Endodermal cell (in vitro differentiated cells): ENCODE measurements at regions not wholly inside any gene's neighbourhood (a gene's known extent, or its start where the extent isn't known, plus 50 kb on each side); places are given as distances from the start of the nearest gene placed in this dataset.
"Not testable (repeated sequence)": the region's sequence is repeated elsewhere in the genome, so short reads cannot be mapped to it uniquely, and the experiment has no call there.

Experiments
- DNase-seq: peaks from one replicate; pipeline ENCODE4 v3.0.0-alpha.2; 2017
- H3K27ac ChIP-seq: 2 replicates; pipeline ENCODE4 v1.5.1; 2013; ENCODE audit warnings: mild to moderate bottlenecking, low read depth, low read length, moderate library complexity
- H3K27me3 ChIP-seq: 2 replicates; pipeline ENCODE4 v1.6.1; 2013; ENCODE audit warnings: mild to moderate bottlenecking, low read length, moderate library complexity; ENCODE audit not compliant: insufficient read depth, control insufficient read depth, poor library complexity, severe bottlenecking
- H3K36me3 ChIP-seq: 2 replicates; pipeline ENCODE4 v1.7.0; 2013; ENCODE audit warnings: mild to moderate bottlenecking, low read length, moderate library complexity; ENCODE audit not compliant: control insufficient read depth, insufficient read depth
- H3K4me1 ChIP-seq: one replicate; pipeline ENCODE4 v1.7.0; 2013; ENCODE audit warnings: low read length; ENCODE audit not compliant: control insufficient read depth, insufficient read depth
- H3K4me3 ChIP-seq: 2 replicates; pipeline ENCODE4 v1.5.1; 2013; ENCODE audit warnings: mild to moderate bottlenecking, low read length, moderate library complexity
- H3K9ac ChIP-seq: 2 replicates; pipeline ENCODE4 v1.6.1; 2013; ENCODE audit warnings: mild to moderate bottlenecking, low read length, moderate library complexity; ENCODE audit not compliant: poor library complexity, severe bottlenecking; ENCODE audit errors: extremely low read depth
- H3K9me3 ChIP-seq: 2 replicates; pipeline ENCODE4 v1.6.1; 2013; ENCODE audit warnings: mild to moderate bottlenecking, low read length, moderate library complexity; ENCODE audit not compliant: control insufficient read depth
- H3K27ac Mint-ChIP-seq: 2 replicates; pipeline ENCODE4 v1.8.0; 2020; ENCODE audit warnings: mixed read lengths
- H3K27me3 Mint-ChIP-seq: 2 replicates; pipeline ENCODE4 v1.8.0; 2021; ENCODE audit warnings: mild to moderate bottlenecking, mixed read lengths; ENCODE audit not compliant: insufficient read depth
- H3K36me3 Mint-ChIP-seq: 2 replicates; pipeline ENCODE4 v1.8.0; 2020; ENCODE audit warnings: low read depth, mixed read lengths
- H3K4me1 Mint-ChIP-seq: 2 replicates; pipeline ENCODE4 v1.8.0; 2020; ENCODE audit warnings: mixed read lengths
- H3K4me3 Mint-ChIP-seq: 2 replicates; pipeline ENCODE4 v1.8.0; 2020; ENCODE audit warnings: mild to moderate bottlenecking, moderate library complexity, mixed read lengths
- H3K9me3 Mint-ChIP-seq: 2 replicates; pipeline ENCODE4 v1.8.0; 2020; ENCODE audit warnings: mild to moderate bottlenecking, mixed read lengths
- WGBS, 2 experiments: methylation state at CpG; one replicate each; pipeline versions ENCODE4 v1.1.5 to v1.1.7; 2013; ENCODE audit warnings: missing lambda C conversion rate in 2 of 2, mixed read lengths in 1 of 2; ENCODE audit not compliant: insufficient coverage in 1 of 2, insufficient read length in 1 of 2; 5-methylcytosine and 5-hydroxymethylcytosine counted together

DNA sequence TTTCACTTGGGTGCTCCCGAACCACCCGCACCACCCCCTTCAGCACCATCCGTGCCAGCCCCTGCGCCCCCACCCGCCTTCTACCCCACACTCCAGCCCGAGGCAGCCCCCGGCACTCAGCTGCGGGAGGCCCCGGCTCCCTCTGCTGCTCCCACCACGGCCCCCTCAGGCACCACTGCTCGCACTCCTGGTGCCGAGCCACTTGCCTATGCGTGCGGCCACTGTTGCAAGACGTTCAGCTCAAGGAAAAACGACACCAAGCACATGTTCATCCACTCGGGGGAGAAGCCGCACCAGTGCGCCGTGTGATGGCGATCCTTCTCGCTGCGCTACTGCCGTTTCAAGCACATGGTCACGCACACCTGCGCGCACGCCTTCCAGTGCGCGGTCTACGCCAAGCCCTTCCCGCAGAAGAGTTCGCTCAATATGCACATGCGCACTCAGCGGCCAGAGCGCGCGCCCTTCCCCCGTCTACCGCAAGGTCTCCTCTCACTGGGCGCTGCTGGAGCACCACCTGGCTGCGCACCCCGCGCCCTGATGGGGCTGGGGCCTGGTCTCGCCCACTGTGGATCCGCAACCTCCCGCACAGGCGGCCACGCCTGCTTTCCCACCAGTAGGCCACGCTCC, 88.4 kb downstream of the LIMS4 start:
- not testable (repeated sequence) for H3K9me3 Mint-ChIP-seq, H3K4me1 ChIP-seq, H3K4me3 ChIP-seq, DNase-seq, H3K27me3 ChIP-seq, H3K4me1 Mint-ChIP-seq, H3K27ac ChIP-seq, H3K4me3 Mint-ChIP-seq, H3K9me3 ChIP-seq, H3K27ac Mint-ChIP-seq, H3K36me3 Mint-ChIP-seq, H3K36me3 ChIP-seq, H3K9ac ChIP-seq, H3K27me3 Mint-ChIP-seq
- WGBS, 2 experiments: no CpG with 5 or more reads among the region's 50 CpGs

DNA sequence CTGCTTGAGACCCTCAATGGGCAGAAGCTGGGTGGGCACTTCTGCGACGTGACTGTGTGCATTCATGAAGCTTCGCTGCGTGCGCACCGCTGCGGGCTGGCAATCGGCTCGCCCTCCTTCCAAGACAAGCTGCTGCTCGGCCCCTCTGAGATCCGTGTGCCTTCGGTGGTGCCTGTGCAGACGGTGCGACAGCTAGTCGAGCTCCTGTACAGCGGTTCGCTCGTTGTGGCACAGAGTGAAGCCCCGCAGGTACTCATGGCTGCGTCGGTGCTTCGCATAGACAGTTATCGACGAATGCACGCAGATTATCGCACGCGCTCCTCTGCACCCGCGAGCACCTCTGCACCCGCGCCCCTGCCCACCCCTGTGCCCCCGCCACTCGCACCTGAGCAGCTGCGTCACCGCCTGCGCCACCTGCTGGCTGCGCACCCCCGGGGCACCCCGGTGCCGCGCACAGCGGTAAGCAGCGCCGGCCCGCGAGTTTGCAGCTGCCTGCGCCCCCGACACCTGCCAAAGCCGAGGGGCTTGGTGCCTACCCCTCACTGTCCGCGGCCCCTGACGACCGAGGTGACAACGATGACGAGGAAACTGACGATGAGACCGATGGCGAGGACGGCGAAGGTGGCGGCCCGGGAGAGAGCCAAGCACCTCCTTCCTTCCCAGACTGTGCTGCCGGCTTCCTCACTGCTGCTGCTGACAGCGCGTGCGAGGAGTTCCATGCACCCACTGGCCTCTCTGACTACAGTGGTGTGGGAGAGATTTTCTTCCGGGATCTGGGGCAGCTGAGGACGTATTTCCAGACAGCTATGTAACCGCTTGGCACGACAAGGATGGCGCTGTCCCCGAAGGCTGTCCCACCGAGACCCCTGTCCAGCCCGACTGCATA, 89.2 kb downstream of the LIMS4 start:
- WGBS, 2 experiments: no CpG with 5 or more reads among the region's 75 CpGs
- not testable (repeated sequence) for H3K9ac ChIP-seq, H3K9me3 Mint-ChIP-seq, DNase-seq, H3K27ac ChIP-seq, H3K4me3 Mint-ChIP-seq, H3K27me3 Mint-ChIP-seq, H3K4me1 ChIP-seq, H3K4me3 ChIP-seq, H3K27me3 ChIP-seq, H3K27ac Mint-ChIP-seq, H3K36me3 Mint-ChIP-seq, H3K9me3 ChIP-seq, H3K4me1 Mint-ChIP-seq, H3K36me3 ChIP-seq

DNA sequence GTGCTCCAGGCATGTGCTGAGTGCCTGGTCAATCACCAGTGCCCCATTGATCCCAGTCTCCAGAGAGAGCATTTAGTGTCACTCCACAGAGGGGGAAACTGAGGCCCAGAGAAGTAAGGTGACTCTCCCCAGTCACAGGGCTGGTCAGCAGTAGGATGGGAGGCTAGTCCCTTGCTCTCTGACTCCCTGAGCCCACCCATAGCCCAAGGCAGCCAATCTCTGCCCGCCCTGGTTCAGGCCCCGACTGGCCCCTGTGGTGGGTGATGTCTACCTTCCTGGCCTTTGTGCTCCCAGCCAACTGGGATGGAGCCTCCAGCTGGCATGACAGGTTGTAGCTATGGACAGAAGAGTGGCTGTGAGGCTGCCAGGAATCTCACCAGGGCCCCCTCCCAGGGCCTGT, 99.1 kb downstream of the LIMS4 start:
- H3K9me3 Mint-ChIP-seq, H3K9me3 ChIP-seq, H3K36me3 ChIP-seq, H3K4me3 ChIP-seq, H3K27me3 Mint-ChIP-seq, H3K27ac Mint-ChIP-seq, H3K36me3 Mint-ChIP-seq, DNase-seq, H3K4me1 Mint-ChIP-seq, H3K27ac ChIP-seq, H3K27me3 ChIP-seq, H3K4me1 ChIP-seq, H3K4me3 Mint-ChIP-seq, H3K9ac ChIP-seq: not testable (repeated sequence)
- WGBS, 2 experiments: 100% methylated on average over 1 of the region's 2 CpGs; no CpG with 5 or more reads in 1 of the 2 experiments

DNA sequence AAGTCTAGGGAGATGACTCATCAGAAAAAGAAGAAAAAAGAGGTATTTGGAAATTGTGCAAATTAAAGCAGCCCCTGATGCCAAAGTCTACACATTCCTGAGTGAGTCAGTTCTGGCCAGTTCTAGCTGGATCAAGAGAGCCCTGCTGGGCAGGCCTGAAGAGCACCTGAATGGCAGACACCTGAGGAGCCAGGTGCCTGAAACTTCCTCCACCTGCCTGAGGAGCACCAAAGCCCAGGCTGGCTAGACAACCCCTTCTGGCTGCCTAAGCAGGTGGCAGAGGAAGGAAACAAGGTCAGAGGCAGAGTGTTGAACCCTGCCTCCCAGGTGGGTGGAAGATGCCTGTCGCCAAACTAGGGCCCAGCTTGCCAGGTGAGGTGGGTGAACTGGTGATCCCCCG, 101.0 kb downstream of the LIMS4 start:
- H3K27me3 ChIP-seq, H3K4me3 Mint-ChIP-seq, H3K4me1 ChIP-seq, H3K27me3 Mint-ChIP-seq, H3K4me1 Mint-ChIP-seq, H3K9me3 Mint-ChIP-seq, H3K9me3 ChIP-seq, H3K9ac ChIP-seq, H3K36me3 ChIP-seq, DNase-seq, H3K4me3 ChIP-seq, H3K27ac Mint-ChIP-seq, H3K27ac ChIP-seq, H3K36me3 Mint-ChIP-seq: not testable (repeated sequence)
- no CpG with 5 or more reads among the region's 2 CpGs for WGBS, 2 experiments

DNA sequence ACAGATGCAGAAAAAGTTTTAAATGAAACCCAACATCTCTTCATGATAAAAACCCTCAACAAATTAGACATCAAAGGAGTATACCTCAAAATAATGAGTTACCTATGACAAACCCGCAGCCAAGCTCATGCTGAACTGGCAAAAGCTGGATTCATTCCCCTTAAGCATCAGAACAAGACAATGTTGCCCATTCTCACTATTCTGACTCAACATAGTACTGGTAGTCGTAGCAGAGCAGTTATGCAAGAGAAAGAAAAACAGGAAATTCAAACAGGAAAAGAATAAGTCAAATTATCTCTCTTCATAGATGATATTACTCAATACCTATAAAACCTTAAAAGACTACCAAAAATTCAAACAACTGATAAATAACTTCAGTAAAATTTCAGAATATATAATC, 115.0 kb downstream of the LIMS4 start:
- H3K36me3 Mint-ChIP-seq, H3K9me3 Mint-ChIP-seq, H3K27me3 ChIP-seq, H3K27ac Mint-ChIP-seq, H3K4me1 Mint-ChIP-seq, H3K4me1 ChIP-seq, H3K27ac ChIP-seq, H3K4me3 Mint-ChIP-seq, DNase-seq, H3K36me3 ChIP-seq, H3K27me3 Mint-ChIP-seq, H3K9ac ChIP-seq, H3K9me3 ChIP-seq, H3K4me3 ChIP-seq: not testable (repeated sequence)
- no CpG with 5 or more reads among the region's 2 CpGs for WGBS, 2 experiments

DNA sequence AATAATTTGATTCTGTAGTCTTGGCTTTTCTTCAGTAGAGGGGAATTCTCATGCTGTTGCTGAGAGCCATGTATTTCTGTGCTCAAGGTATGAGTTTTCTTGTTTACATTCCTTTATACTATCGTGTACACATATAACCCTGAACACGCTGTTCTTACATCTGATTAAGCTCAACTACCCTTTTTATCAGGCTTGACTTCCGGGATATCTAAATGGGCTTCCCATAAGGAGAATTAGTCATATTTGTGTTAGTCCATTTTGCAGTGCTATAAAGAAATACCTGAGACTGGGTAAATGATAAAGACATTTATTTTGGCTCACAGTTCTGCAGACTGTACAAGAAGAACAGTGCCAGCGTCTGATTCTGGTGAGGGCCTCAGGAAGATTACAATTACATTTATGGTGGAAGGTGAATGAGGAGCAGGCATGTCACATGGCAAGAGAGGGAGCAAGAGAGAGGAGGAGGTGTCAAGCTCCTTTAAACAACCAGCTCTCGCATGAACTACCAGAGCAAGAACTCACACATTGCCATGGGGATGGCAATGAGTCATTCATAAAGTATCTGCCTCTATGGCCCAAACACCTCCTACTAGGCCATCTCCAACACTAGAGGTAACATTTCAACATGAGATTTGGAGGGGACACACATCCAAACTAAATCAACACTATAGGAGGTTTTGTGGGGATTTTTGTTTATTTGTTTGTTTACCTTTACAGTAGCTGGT, 118.2 kb downstream of the LIMS4 start:
- H3K4me3 ChIP-seq, H3K9me3 ChIP-seq, H3K4me1 Mint-ChIP-seq, H3K36me3 ChIP-seq, H3K9ac ChIP-seq, H3K36me3 Mint-ChIP-seq, H3K4me3 Mint-ChIP-seq, DNase-seq, H3K27ac ChIP-seq, H3K27me3 Mint-ChIP-seq, H3K9me3 Mint-ChIP-seq, H3K27me3 ChIP-seq, H3K4me1 ChIP-seq, H3K27ac Mint-ChIP-seq: not testable (repeated sequence)
- no CpG with 5 or more reads among the region's 5 CpGs for WGBS, 2 experiments

DNA sequence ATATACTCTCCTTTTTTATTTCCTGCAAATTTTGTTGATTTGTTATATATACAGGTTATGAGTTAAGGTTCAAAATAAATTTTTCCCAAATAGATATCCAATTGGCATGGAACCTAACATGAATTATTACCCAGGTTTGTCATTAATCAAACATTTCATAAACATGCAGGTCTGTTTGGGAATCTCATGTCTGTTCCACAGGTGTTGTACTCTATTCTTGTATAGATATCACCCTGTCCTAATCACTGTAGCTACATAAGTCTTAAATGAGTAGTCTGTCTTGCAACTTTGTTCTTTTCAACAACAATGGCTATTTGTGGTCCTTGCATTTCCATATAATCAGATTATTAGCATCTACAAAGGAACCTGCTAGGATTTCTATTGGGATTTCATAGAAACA, 121.9 kb downstream of the LIMS4 start:
- not testable (repeated sequence) for H3K27ac Mint-ChIP-seq, DNase-seq, H3K27ac ChIP-seq, H3K27me3 Mint-ChIP-seq, H3K36me3 Mint-ChIP-seq, H3K4me3 ChIP-seq, H3K9me3 ChIP-seq, H3K27me3 ChIP-seq, H3K9ac ChIP-seq, H3K4me3 Mint-ChIP-seq, H3K4me1 ChIP-seq, H3K36me3 ChIP-seq, H3K4me1 Mint-ChIP-seq, H3K9me3 Mint-ChIP-seq
